ENCODE measurements at regions not wholly inside any gene's neighbourhood (a gene's known extent, or its start where the extent isn't known, plus 50 kb on each side); places are given as distances from the start of the nearest gene placed in this dataset.

DNA sequence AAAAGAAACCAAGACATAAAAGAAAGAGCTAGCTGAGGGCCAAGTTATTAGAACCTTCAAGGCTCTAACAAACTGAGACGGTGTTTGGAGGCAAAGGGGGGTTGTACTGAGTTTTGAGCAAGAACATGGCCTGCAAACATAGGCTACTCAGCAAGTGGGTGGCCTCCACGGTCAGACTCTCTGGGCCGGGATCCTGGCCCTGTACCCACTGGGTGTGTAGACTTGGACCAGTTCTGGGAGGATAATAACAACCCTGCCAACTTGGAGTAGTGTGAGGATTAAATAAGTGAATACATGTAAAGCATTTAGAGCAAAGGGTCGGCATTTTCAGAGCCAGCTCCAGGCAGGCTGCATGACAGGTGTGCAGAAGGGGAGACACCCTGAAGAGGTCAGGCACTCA is 56.1 kb upstream of the TNFRSF19 start:
- Mint-ChIP-seq H3K36me3 (ENCODE audit: low read depth) (no peaks in the 10 kb centered on the region), H3K27me3 (peaks cover 20% of the 10 kb centered on the region), H3K4me1 (no peaks in the 10 kb centered on the region), H3K9me3 (no peaks in the 10 kb centered on the region), H3K4me3 (no peak overlapping the region), H3K27ac (no peak overlapping the region)
- ChIA-PET CTCF (no interaction called here), POLR2A (no interaction called here)
- DNase-seq = no peak

DNA sequence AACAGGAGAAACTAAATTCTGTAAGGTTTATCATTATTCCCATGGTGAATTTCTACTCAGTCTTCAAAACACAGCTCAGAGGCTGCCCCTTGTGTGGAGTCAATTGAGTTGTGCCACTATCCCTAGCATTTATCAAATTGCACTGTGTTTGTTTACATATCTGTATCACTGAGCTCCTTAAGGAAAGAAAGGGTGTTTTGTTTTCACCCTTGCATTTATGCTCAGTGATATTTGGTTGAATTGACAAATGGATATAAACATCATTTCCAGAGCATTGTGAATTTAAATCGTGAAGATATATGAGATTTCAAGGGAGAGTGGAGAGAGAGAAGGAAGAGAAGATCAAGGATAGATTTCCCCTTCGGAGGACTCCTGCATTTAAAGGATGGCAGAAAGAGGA is 55.1 kb upstream of the TNFRSF19 start:
- Mint-ChIP-seq H3K27ac (no peak overlapping the region), H3K36me3 (ENCODE audit: low read depth) (no peaks in the 10 kb centered on the region), H3K4me3 (no peak overlapping the region), H3K27me3 (peaks cover 20% of the 10 kb centered on the region), H3K9me3 (no peaks in the 10 kb centered on the region), H3K4me1 (no peaks in the 10 kb centered on the region)
- ChIA-PET POLR2A (no interaction called here), CTCF (no interaction called here)
- DNase-seq = no peak

DNA sequence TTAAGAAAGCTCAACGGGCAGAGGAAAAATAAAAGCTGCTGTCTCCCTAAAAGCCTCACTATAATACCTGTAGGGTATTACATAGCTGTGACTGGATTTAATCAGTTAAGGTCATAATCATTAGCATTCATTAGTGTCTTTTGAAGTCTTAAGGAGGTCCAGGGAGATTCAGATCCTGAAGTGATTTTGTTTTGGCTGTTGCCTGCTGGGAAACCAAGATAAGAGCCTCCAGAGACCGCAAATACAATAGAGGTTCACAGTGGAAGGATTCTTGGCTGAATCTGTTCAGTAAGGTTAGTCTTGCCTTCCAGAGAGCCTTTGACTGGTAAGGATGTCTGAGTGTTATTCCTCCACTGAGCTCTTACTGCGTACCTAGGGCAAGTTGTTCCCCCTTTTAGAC is 54.0 kb upstream of the TNFRSF19 start:
- Mint-ChIP-seq H3K4me3 (no peak overlapping the region), H3K9me3 (no peaks in the 10 kb centered on the region), H3K4me1 (no peaks in the 10 kb centered on the region), H3K36me3 (ENCODE audit: low read depth) (no peaks in the 10 kb centered on the region), H3K27me3 (peaks cover 20% of the 10 kb centered on the region), H3K27ac (no peak overlapping the region)
- no peak for DNase-seq
- ChIA-PET CTCF (no interaction called here), POLR2A (no interaction called here)

DNA sequence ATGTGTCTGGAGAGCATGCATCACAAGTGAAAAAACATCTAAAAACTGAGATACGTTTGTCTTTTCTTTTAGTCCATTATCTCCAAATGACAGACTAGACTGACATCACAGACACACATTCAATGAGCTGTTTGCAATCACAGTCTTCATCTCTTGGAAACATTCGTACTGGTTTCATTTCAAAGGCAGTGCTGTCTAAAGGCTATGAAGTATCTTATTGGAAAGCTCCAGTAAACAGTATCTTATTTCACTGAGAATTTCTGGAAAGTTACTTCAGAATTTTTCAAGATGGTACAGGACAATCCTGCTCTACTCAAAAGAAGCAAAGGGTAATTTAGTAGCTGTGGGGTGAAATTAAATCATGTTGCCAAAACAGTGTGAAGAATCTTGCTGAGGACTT is 53.5 kb upstream of the TNFRSF19 start:
- H3K9me3 Mint-ChIP-seq = no peaks in the 10 kb centered on the region
- H3K36me3 Mint-ChIP-seq (ENCODE audit: low read depth) = no peaks in the 10 kb centered on the region
- H3K27me3 Mint-ChIP-seq = peaks cover 20% of the 10 kb centered on the region
- H3K4me3 Mint-ChIP-seq = no peak overlapping the region
- POLR2A ChIA-PET = no interaction called here
- no peaks in the 10 kb centered on the region for H3K4me1 Mint-ChIP-seq
- CTCF ChIA-PET = no interaction called here
- no peak for DNase-seq
- H3K27ac Mint-ChIP-seq = no peak overlapping the region

DNA sequence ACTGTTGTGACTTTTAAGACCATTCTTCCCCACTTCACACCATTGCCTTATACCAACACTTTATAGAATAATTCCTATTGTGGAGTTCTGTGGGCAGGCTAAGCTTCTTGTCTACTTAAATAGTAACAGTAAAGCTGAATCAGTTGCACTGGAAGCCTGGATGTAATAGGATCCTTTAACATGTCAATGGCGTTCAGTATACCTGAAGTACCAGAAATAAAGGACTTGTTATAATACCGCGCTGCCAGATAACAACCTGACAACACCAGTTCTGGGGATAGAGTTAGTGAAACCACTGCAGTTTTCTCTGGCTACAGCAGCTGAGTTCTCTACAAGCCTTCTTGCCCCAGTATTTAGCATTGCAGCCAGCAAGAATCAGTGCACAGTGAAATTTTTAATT is 52.0 kb upstream of the TNFRSF19 start:
- H3K36me3 Mint-ChIP-seq (ENCODE audit: low read depth) = no peaks in the 10 kb centered on the region

More for the DNA sequence above, 52.0 kb upstream of the TNFRSF19 start:
- Mint-ChIP-seq H3K4me1 (no peaks in the 10 kb centered on the region), H3K27ac (no peak overlapping the region), H3K27me3 (peaks cover 21% of the 10 kb centered on the region), H3K4me3 (no peak overlapping the region), H3K9me3 (no peaks in the 10 kb centered on the region)
- no peak for DNase-seq
- ChIA-PET POLR2A (no interaction called here), CTCF (no interaction called here)
